Astrocyte (in vitro differentiated cells and primary cell): ENCODE measurements at regions not wholly inside any gene's neighbourhood (a gene's known extent, or its start where the extent isn't known, plus 50 kb on each side); places are given as distances from the start of the nearest gene placed in this dataset.

ENCODE experiments used
- DNase-seq: peaks from one replicate; pipeline ENCODE4 v3.0.0-alpha.2; 2010; ENCODE audit warnings: low read depth
- FAIRE-seq: peaks from 2 replicates; lab custom pipeline; 2011; peaks lifted over from hg19 to GRCh38; lab: Jason Lieb, UNC
- H2AFZ ChIP-seq: 2 replicates; pipeline ENCODE4 v1.6.0; 2012; ENCODE audit warnings: low read depth, low read length, inconsistent platforms
- H3K27ac ChIP-seq: 2 replicates; pipeline ENCODE4 v1.5.1; 2011; ENCODE audit warnings: low read depth, low read length, inconsistent platforms
- H3K27me3 ChIP-seq: 2 replicates; pipeline ENCODE4 v1.6.0; 2011; ENCODE audit warnings: low read length, inconsistent platforms; ENCODE audit not compliant: insufficient read depth
- H3K36me3 ChIP-seq: 2 replicates; pipeline ENCODE4 v1.5.1; 2011; ENCODE audit warnings: low read length, inconsistent platforms; ENCODE audit not compliant: insufficient read depth
- H3K4me1 ChIP-seq: 2 replicates; pipeline ENCODE4 v1.5.1; 2011; ENCODE audit warnings: low read length, inconsistent platforms; ENCODE audit not compliant: insufficient read depth
- H3K4me2 ChIP-seq: 2 replicates; pipeline ENCODE4 v1.6.0; 2012; ENCODE audit warnings: low read length, inconsistent platforms
- H3K4me3 ChIP-seq: 2 replicates; pipeline ENCODE4 v1.5.1; 2011; ENCODE audit warnings: low read depth, mild to moderate bottlenecking, low read length, inconsistent platforms; ENCODE audit not compliant: insufficient read depth
- H3K79me2 ChIP-seq: 2 replicates; pipeline ENCODE4 v1.6.0; 2012; ENCODE audit warnings: mild to moderate bottlenecking, low read length, inconsistent platforms; ENCODE audit not compliant: insufficient read depth
- H3K9ac ChIP-seq: 2 replicates; pipeline ENCODE4 v1.6.0; 2012; ENCODE audit warnings: mild to moderate bottlenecking, low read length, inconsistent platforms
- H3K9me3 ChIP-seq: 2 replicates; pipeline ENCODE4 v1.5.1; 2012; ENCODE audit warnings: low read depth, mild to moderate bottlenecking, low read length, inconsistent platforms; ENCODE audit not compliant: insufficient read depth
- H4K20me1 ChIP-seq: 2 replicates; pipeline ENCODE4 v1.6.0; 2012; ENCODE audit warnings: low read length, inconsistent platforms; ENCODE audit not compliant: insufficient read depth
- H3K27ac Mint-ChIP-seq: one replicate; pipeline ENCODE4 v1.8.0; 2021; ENCODE audit warnings: mild to moderate bottlenecking, mixed read lengths; ENCODE audit not compliant: unreplicated experiment
- H3K27me3 Mint-ChIP-seq: one replicate; pipeline ENCODE4 v1.8.0; 2021; ENCODE audit warnings: low read depth, mixed read lengths; ENCODE audit not compliant: unreplicated experiment
- H3K36me3 Mint-ChIP-seq: one replicate; pipeline ENCODE4 v1.8.0; 2021; ENCODE audit warnings: low read depth, mixed read lengths; ENCODE audit not compliant: unreplicated experiment
- H3K4me1 Mint-ChIP-seq: one replicate; pipeline ENCODE4 v1.8.0; 2021; ENCODE audit warnings: low read depth, mixed read lengths; ENCODE audit not compliant: unreplicated experiment
- H3K4me3 Mint-ChIP-seq: one replicate; pipeline ENCODE4 v1.8.0; 2021; ENCODE audit warnings: mild to moderate bottlenecking, moderate library complexity, mixed read lengths; ENCODE audit not compliant: unreplicated experiment
- H3K9me3 Mint-ChIP-seq: one replicate; pipeline ENCODE4 v1.8.0; 2021; ENCODE audit warnings: mild to moderate bottlenecking, mixed read lengths; ENCODE audit not compliant: unreplicated experiment
- EZH2 ChIP-seq: IDR thresholded peaks from 2 replicates; pipeline ENCODE4 v1.6.1; 2012; ENCODE audit warnings: mild to moderate bottlenecking, low read length, inconsistent platforms; ENCODE audit not compliant: insufficient read depth
- TF ChIP-seq, protein P1 (sequence below): IDR thresholded peaks from 2 replicates; pipeline ENCODE4 v1.5.1; 2011; ENCODE audit warnings: low read depth, mild to moderate bottlenecking, inconsistent platforms, low read length, moderate library complexity; ENCODE audit not compliant: insufficient read depth

DNA sequence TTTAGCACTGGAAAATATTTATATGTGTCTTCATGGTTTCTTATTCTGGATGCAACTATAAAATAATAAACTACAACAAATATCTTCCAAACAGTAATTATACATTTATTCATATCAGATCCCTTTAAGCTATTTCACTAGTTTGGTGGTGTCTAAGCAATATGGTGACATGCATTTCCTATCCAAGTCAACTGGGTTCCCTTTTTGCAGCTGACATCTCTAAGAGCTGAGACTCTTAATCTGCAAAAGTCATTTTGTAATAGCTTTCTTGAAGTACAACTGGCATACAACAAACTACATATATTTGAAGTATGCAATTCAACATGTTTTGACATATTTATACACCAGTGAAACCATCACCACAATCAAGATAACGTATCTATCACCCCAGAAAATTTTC lies 59.9 kb upstream of the SLC1A4 start:
- Histone ChIP-seq H3K4me1 (no peaks in the 10 kb centered on the region), H4K20me1 (no peaks in the 10 kb centered on the region), H3K79me2 (no peaks in the 10 kb centered on the region), H3K36me3 (no peaks in the 10 kb centered on the region), H2AFZ (no peak overlapping the region), H3K4me2 (no peak overlapping the region), H3K9ac (no peak overlapping the region), H3K4me3 (no peak overlapping the region), H3K27me3 (peaks cover 27% of the 10 kb centered on the region), H3K27ac (no peak overlapping the region), H3K9me3 (no peaks in the 10 kb centered on the region)
- H3K4me3 Mint-ChIP-seq, result no peak overlapping the region
- H3K4me1 Mint-ChIP-seq, result no peaks in the 10 kb centered on the region
- H3K9me3 Mint-ChIP-seq, result peaks cover 20% of the 10 kb centered on the region
- peaks cover 4% of the 10 kb centered on the region for H3K36me3 Mint-ChIP-seq
- no peak for FAIRE-seq
- peaks cover 23% of the 10 kb centered on the region for H3K27me3 Mint-ChIP-seq
- no peak for TF ChIP-seq EZH2
- TF ChIP-seq, protein P1, sequence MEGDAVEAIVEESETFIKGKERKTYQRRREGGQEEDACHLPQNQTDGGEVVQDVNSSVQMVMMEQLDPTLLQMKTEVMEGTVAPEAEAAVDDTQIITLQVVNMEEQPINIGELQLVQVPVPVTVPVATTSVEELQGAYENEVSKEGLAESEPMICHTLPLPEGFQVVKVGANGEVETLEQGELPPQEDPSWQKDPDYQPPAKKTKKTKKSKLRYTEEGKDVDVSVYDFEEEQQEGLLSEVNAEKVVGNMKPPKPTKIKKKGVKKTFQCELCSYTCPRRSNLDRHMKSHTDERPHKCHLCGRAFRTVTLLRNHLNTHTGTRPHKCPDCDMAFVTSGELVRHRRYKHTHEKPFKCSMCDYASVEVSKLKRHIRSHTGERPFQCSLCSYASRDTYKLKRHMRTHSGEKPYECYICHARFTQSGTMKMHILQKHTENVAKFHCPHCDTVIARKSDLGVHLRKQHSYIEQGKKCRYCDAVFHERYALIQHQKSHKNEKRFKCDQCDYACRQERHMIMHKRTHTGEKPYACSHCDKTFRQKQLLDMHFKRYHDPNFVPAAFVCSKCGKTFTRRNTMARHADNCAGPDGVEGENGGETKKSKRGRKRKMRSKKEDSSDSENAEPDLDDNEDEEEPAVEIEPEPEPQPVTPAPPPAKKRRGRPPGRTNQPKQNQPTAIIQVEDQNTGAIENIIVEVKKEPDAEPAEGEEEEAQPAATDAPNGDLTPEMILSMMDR, result no peak
- no peak overlapping the region for H3K27ac Mint-ChIP-seq
- no peak for DNase-seq

DNA sequence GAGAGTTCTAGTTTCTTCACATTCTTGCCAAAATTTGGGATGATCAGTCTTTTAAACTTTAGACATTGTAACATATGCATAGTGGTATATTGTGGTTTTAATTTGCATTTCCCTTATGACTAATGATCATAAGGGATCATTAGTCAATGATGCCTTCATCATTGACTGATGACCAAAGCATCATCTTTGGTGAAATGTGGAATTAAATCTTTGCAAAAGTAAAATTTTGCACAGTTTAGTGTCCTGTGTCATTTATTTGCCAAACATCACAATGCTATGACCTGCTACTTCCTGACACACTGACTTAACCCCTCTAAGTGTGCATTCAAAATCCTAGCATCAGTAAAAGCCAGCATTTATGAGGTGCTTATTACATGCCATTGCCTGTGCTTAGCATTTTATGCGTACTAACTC lies 58.9 kb upstream of the SLC1A4 start:
- H3K4me2 ChIP-seq, result no peak overlapping the region
- peaks cover 29% of the 10 kb centered on the region for H3K27me3 ChIP-seq
- peaks cover 21% of the 10 kb centered on the region for H3K27me3 Mint-ChIP-seq
- no peak overlapping the region for H3K9ac ChIP-seq
- peaks cover 4% of the 10 kb centered on the region for H3K36me3 Mint-ChIP-seq
- TF ChIP-seq, protein P1, result no peak
- TF ChIP-seq EZH2, result no peak
- H2AFZ ChIP-seq, result no peak overlapping the region
- H3K4me1 Mint-ChIP-seq, result no peaks in the 10 kb centered on the region
- peaks cover 20% of the 10 kb centered on the region for H3K9me3 Mint-ChIP-seq
- no peak overlapping the region for H3K27ac Mint-ChIP-seq
- H3K36me3 ChIP-seq, result no peaks in the 10 kb centered on the region
- H3K9me3 ChIP-seq, result no peaks in the 10 kb centered on the region
- no peaks in the 10 kb centered on the region for H3K4me1 ChIP-seq
- H4K20me1 ChIP-seq, result no peaks in the 10 kb centered on the region
- no peak overlapping the region for H3K27ac ChIP-seq
- no peaks in the 10 kb centered on the region for H3K79me2 ChIP-seq
- DNase-seq (no peak), FAIRE-seq (no peak)
- no peak overlapping the region for H3K4me3 ChIP-seq
- no peak overlapping the region for H3K4me3 Mint-ChIP-seq

DNA sequence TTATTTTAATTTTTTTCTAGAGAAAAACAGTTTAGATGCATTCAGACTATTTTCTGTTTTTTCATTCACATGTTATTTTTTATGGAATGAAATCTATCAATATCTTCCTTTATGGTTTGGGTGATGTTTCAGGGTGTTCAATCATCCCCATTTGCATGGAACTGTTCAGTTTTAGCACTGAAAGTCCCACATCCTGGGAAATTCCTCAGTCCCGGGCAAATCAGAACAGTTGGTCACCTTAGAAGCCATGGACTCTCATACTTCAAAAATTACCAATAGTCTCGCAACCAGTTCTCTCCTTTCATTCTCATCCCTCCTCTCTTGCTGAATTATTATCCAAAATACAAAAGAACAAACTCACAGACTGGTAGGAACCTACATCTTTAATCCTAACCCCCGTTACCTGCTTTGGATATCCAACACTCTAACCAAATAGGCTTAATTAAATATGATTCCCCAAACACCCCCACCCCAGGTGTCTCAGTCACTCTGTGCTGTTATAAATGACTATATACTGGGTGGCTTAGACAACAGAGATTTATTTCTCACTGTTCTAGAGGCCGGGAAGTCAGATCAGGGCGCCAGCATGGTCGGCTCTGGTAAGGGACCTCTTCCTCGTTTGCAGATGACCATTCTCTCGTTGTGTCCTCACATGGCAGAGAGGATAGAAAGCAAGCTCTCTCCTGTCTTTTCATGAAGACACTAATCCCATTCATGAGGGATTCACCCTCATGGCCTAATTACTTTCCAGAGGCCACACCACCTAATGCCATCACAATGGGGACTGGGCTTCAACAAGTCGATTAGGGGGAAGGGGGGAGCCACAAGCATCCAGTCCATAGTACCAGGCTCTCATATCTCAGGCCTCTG lies 57.7 kb upstream of the SLC1A4 start:
- no peak overlapping the region for H3K27ac ChIP-seq
- no peak overlapping the region for H2AFZ ChIP-seq
- Mint-ChIP-seq H3K36me3 (peaks cover 4% of the 10 kb centered on the region), H3K9me3 (peaks cover 16% of the 10 kb centered on the region), H3K27me3 (peaks cover 16% of the 10 kb centered on the region), H3K4me3 (no peak overlapping the region), H3K27ac (no peak overlapping the region), H3K4me1 (no peaks in the 10 kb centered on the region)
- H3K4me2 ChIP-seq, result no peak overlapping the region
- H3K9me3 ChIP-seq, result no peaks in the 10 kb centered on the region
- H3K27me3 ChIP-seq, result peaks cover 29% of the 10 kb centered on the region
- H3K36me3 ChIP-seq, result no peaks in the 10 kb centered on the region
- FAIRE-seq, result no peak
- DNase-seq, result no peak
- no peaks in the 10 kb centered on the region for H4K20me1 ChIP-seq
- no peak overlapping the region for H3K4me3 ChIP-seq
- no peaks in the 10 kb centered on the region for H3K79me2 ChIP-seq
- no peaks in the 10 kb centered on the region for H3K4me1 ChIP-seq
- H3K9ac ChIP-seq, result no peak overlapping the region
- TF ChIP-seq, protein P1, result no peak
- no peak for TF ChIP-seq EZH2
